OCI-LY7 (cell line): ENCODE measurements at regions not wholly inside any gene's neighbourhood (a gene's known extent, or its start where the extent isn't known, plus 50 kb on each side); places are given as distances from the start of the nearest gene placed in this dataset.

Source experiments
- EZH2phosphoT487 ChIP-seq: fragments of 200-600 bp; sonication (generic); IDR thresholded peaks from 2 replicates; pipeline ENCODE4 v1.6.1; 2018; ENCODE audit warnings: low read depth, borderline replicate concordance, mild to moderate bottlenecking, mixed run types, antibody characterized with exemption, low read length, moderate library complexity, mixed read lengths
- TF ChIP-seq, protein P1 (sequence below): fragments of 200-600 bp; sonication (generic); conservative IDR thresholded peaks from 2 replicates; pipeline ENCODE4 v1.5.1; 2014; ENCODE audit warnings: mild to moderate bottlenecking, antibody characterized with exemption, low read length, moderate library complexity, mixed read lengths

- TF ChIP-seq, protein P1, sequence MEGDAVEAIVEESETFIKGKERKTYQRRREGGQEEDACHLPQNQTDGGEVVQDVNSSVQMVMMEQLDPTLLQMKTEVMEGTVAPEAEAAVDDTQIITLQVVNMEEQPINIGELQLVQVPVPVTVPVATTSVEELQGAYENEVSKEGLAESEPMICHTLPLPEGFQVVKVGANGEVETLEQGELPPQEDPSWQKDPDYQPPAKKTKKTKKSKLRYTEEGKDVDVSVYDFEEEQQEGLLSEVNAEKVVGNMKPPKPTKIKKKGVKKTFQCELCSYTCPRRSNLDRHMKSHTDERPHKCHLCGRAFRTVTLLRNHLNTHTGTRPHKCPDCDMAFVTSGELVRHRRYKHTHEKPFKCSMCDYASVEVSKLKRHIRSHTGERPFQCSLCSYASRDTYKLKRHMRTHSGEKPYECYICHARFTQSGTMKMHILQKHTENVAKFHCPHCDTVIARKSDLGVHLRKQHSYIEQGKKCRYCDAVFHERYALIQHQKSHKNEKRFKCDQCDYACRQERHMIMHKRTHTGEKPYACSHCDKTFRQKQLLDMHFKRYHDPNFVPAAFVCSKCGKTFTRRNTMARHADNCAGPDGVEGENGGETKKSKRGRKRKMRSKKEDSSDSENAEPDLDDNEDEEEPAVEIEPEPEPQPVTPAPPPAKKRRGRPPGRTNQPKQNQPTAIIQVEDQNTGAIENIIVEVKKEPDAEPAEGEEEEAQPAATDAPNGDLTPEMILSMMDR, result no peak
- TF ChIP-seq EZH2phosphoT487, result no peak
These were observed 837.8 kb downstream of the DIPK2A start for GRCh38 chr3:144809380-144809779.
